GM12878 (cell line): ENCODE measurements at regions not wholly inside any gene's neighbourhood (a gene's known extent, or its start where the extent isn't known, plus 50 kb on each side); places are given as distances from the start of the nearest gene placed in this dataset.

Experiments
- ATAC-seq: fragments of 200-7000 bp; cut with Tn5 transposase; 3 replicates; pipeline ENCODE4 v1.9.1; 2020; ENCODE audit warnings: mild to moderate bottlenecking, moderate library complexity
- BruUV-seq: library from RNA; stranded (reverse); fragments of 400-500 nt; replicated peaks from 2 replicates; lab custom pipeline; 2021; lab: Mats Ljungman, UMichigan
- CTCF ChIA-PET: fragments of 300-600 bp; sonication (Branson Sonifier 250); formaldehyde crosslinking; extraction: SDS; loops from one replicate; lab custom pipeline; 2021; ENCODE audit warnings: inconsistent platforms; lab: Yijun Ruan, JAX
- POLR2A ChIA-PET: fragments of 350-600 bp; formaldehyde crosslinking; extraction: SDS; loops from one replicate; lab custom pipeline; 2021; ENCODE audit warnings: inconsistent platforms; lab: Charles Lee
- RAD21 ChIA-PET: fragments of 300-600 bp; sonication (Branson Sonifier 250); formaldehyde crosslinking; loops from one replicate; lab custom pipeline; 2023; ENCODE audit warnings: antibody characterized with exemption; ENCODE audit not compliant: unreplicated experiment; lab: Charles Lee
- SMC1A ChIA-PET: fragments of 300-600 bp; sonication (Branson Sonifier 250); formaldehyde crosslinking; loops from one replicate; lab custom pipeline; 2023; ENCODE audit not compliant: unreplicated experiment, uncharacterized antibody; lab: Charles Lee
- DNase-seq: peaks from one replicate; pipeline ENCODE4 v3.0.0-alpha.2; 2011; ENCODE audit warnings: low read depth, low spot score
- FAIRE-seq: peaks from 3 replicates; lab custom pipeline; 2011; peaks lifted over from hg19 to GRCh38; lab: Jason Lieb, UNC
- H2AFZ ChIP-seq: 2 replicates; pipeline ENCODE4 v1.6.0; 2011; ENCODE audit warnings: low read depth, low read length, control low read depth; ENCODE audit not compliant: control insufficient read depth
- H3K27ac ChIP-seq: 2 replicates; pipeline ENCODE4 v1.5.1; 2011; ENCODE audit warnings: control low read depth; ENCODE audit not compliant: control insufficient read depth, insufficient read depth
- H3K27me3 ChIP-seq, 2 experiments: replicated peaks in 1 of 2; 2 replicates each; pipeline versions ENCODE4 v1.6.0 to v1.6.1; 2011; ENCODE audit warnings: low read length in 1 of 2; ENCODE audit not compliant: control insufficient read depth in 2 of 2, insufficient read depth in 2 of 2
- H3K36me3 ChIP-seq, 2 experiments: 2 replicates each; pipeline ENCODE4 v1.5.1; 2011; ENCODE audit warnings: low read length in 1 of 2; ENCODE audit not compliant: control insufficient read depth in 2 of 2, insufficient read depth in 2 of 2
- H3K4me1 ChIP-seq: 2 replicates; pipeline ENCODE4 v1.6.1; 2011; ENCODE audit warnings: mild to moderate bottlenecking, low read length, moderate library complexity, mixed read lengths; ENCODE audit not compliant: control insufficient read depth, insufficient read depth
- H3K4me2 ChIP-seq: 2 replicates; pipeline ENCODE4 v1.6.0; 2011; ENCODE audit warnings: control low read depth; ENCODE audit not compliant: control insufficient read depth, insufficient read depth
- H3K4me3 ChIP-seq: fragments of 200-600 bp; sonication (generic); 2 replicates; pipeline ENCODE4 v1.5.1; 2016
- H3K79me2 ChIP-seq: 2 replicates; pipeline ENCODE4 v1.6.0; 2011; ENCODE audit warnings: low read length; ENCODE audit not compliant: control insufficient read depth, insufficient read depth
- H3K9ac ChIP-seq: 2 replicates; pipeline ENCODE4 v1.8.0; 2011; ENCODE audit warnings: low read length, control low read depth, mixed read lengths; ENCODE audit not compliant: control insufficient read depth, insufficient read depth
- H3K9me3 ChIP-seq: replicated peaks from 3 replicates; pipeline ENCODE4 v1.5.1; 2011; ENCODE audit warnings: mild to moderate bottlenecking, low read length; ENCODE audit not compliant: control insufficient read depth, insufficient read depth
- H4K20me1 ChIP-seq: 2 replicates; pipeline ENCODE4 v1.6.0; 2011; ENCODE audit not compliant: control insufficient read depth, insufficient read depth
- ATF3 ChIP-seq: IDR thresholded peaks from 2 replicates; pipeline ENCODE4 v1.6.1; 2011; ENCODE audit warnings: low read depth, mild to moderate bottlenecking, low read length, moderate library complexity, borderline replicate concordance; ENCODE audit errors: extremely low read depth
- CTCF ChIP-seq, 3 experiments: IDR thresholded peaks in 2 of 3; conservative IDR thresholded peaks in 1 of 3; 2 replicates each; pipeline ENCODE4 v1.5.1; 2011; ENCODE audit warnings: low read depth in 3 of 3, low read length in 3 of 3, mild to moderate bottlenecking in 3 of 3, control low read depth in 2 of 3, moderate library complexity in 2 of 3, inconsistent platforms in 1 of 3, mixed read lengths in 1 of 3; ENCODE audit not compliant: control insufficient read depth in 2 of 3, insufficient read depth in 1 of 3; ENCODE audit errors: extremely low read depth in 1 of 3
- ESRRA ChIP-seq: IDR thresholded peaks from 2 replicates; pipeline ENCODE4 v1.6.1; 2012; ENCODE audit warnings: mild to moderate bottlenecking, low read length, improper control_type of control experiment
- MEF2A ChIP-seq: IDR thresholded peaks from 2 replicates; pipeline ENCODE4 v1.6.1; 2011; ENCODE audit warnings: low read depth, mild to moderate bottlenecking, low read length, moderate library complexity; ENCODE audit not compliant: insufficient read depth
- RELB ChIP-seq: fragments of 450-650 bp; IDR thresholded peaks from 2 replicates; pipeline ENCODE4 v1.6.1; 2017; ENCODE audit warnings: low read depth, mild to moderate bottlenecking, moderate library complexity
- YBX1 ChIP-seq: fragments of 450-650 bp; IDR thresholded peaks from 2 replicates; pipeline ENCODE4 v1.6.1; 2016; ENCODE audit warnings: antibody characterized with exemption
- ZBTB11 ChIP-seq: fragments of 450-650 bp; formaldehyde crosslinking; IDR thresholded peaks from 2 replicates; pipeline ENCODE4 v1.5.0; 2022; ENCODE audit warnings: mild to moderate bottlenecking, missing genetic modification characterization
- ZZZ3 ChIP-seq: IDR thresholded peaks from 2 replicates; pipeline ENCODE4 v1.6.1; 2011; ENCODE audit warnings: low read depth; ENCODE audit not compliant: control insufficient read depth, insufficient read length
- WGBS: methylation state at CpG from one replicate; pipeline ENCODE4 v1.1.6; 2016; ENCODE audit warnings: low lambda C conversion rate; ENCODE audit not compliant: insufficient replicate concordance, insufficient coverage; ENCODE audit errors: missing lambda C conversion rate; 5-methylcytosine and 5-hydroxymethylcytosine counted together
- in situ Hi-C: fragments of 300-500 bp; cut with MboI; formaldehyde crosslinking; loops from 9 replicates; pipeline ENCODE4 v1.14.3; 2018; ENCODE audit warnings: mixed read lengths
- intact Hi-C: fragments of 100-400 bp; cut with micrococcal nuclease; formaldehyde crosslinking; loops from one replicate; pipeline ENCODE4 v1.14.2; 2022; ENCODE audit not compliant: unreplicated experiment
- TF ChIP-seq, protein P1 (sequence below): IDR thresholded peaks from 2 replicates; pipeline ENCODE4 v1.6.1; 2012; ENCODE audit warnings: low read depth, low read length, improper control_type of control experiment

- no peak for DNase-seq
- WGBS, result 90% methylated on average over 1 of the region's 1 CpG
- POLR2A ChIA-PET, result no interaction called here
- FAIRE-seq, result no peak
- ATAC-seq, result peak; percentile 42; the same call in 2 of the 3 replicates
- intact Hi-C loops, result no loop called here
- SMC1A ChIA-PET, result interaction anchor here (1.0 to 2.4 kb wide), 4 partner anchors 14 to 31 kb away, joined by 3 to 16 read pairs (median 8); no protein-coding TSS in a partner anchor
- no peaks in the 10 kb centered on the region for H3K36me3 ChIP-seq
- no peak overlapping the region for H3K9ac ChIP-seq
- H3K4me1 ChIP-seq, result no peaks in the 10 kb centered on the region
- TF ChIP-seq CTCF (IDR thresholded peaks at IDR 0.05 in 2 of 3, conservative IDR thresholded peaks at IDR 0.05 in 1 of 3; ENCODE audit: control insufficient read depth in 2 of 3, extremely low read depth in 1 of 3, insufficient read depth in 1 of 3, low read depth in 3 of 3, low read length in 3 of 3), result no peak
- no peak for TF ChIP-seq ZZZ3
- TF ChIP-seq RELB, result no peak
- TF ChIP-seq ATF3, result no peak
- TF ChIP-seq, protein P1, sequence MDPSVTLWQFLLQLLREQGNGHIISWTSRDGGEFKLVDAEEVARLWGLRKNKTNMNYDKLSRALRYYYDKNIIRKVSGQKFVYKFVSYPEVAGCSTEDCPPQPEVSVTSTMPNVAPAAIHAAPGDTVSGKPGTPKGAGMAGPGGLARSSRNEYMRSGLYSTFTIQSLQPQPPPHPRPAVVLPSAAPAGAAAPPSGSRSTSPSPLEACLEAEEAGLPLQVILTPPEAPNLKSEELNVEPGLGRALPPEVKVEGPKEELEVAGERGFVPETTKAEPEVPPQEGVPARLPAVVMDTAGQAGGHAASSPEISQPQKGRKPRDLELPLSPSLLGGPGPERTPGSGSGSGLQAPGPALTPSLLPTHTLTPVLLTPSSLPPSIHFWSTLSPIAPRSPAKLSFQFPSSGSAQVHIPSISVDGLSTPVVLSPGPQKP, result no peak
- no peak for TF ChIP-seq MEF2A
- no peak for TF ChIP-seq ZBTB11
- TF ChIP-seq ESRRA, result no peak
- no peak for TF ChIP-seq YBX1
- RAD21 ChIA-PET, result interaction anchor here (0.5 kb wide), 1 partner anchor 20 kb away, joined by 3 read pairs; no protein-coding TSS in a partner anchor
- no peak overlapping the region for H3K4me3 ChIP-seq
- no peaks in the 10 kb centered on the region for H4K20me1 ChIP-seq
- BruUV-seq, result no TSS peak
- no peaks in the 10 kb centered on the region; the same call in 2 of the 3 replicates for H3K9me3 ChIP-seq
- in situ Hi-C loops, result no loop called here
- no peak overlapping the region for H3K27ac ChIP-seq
- no peaks in the 10 kb centered on the region for H3K79me2 ChIP-seq
- no peak overlapping the region; the same call in 1 of the 2 replicates for H2AFZ ChIP-seq
- H3K4me2 ChIP-seq, result no peak overlapping the region
- no peaks in the 10 kb centered on the region for H3K27me3 ChIP-seq
- CTCF ChIA-PET, result no interaction called here
These were observed 130.9 kb upstream of the RASA1 start for GRCh38 chr5:87136733-87137132.
